ENCODE measurements at regions not wholly inside any gene's neighbourhood (a gene's known extent, or its start where the extent isn't known, plus 50 kb on each side); places are given as distances from the start of the nearest gene placed in this dataset.

DNA sequence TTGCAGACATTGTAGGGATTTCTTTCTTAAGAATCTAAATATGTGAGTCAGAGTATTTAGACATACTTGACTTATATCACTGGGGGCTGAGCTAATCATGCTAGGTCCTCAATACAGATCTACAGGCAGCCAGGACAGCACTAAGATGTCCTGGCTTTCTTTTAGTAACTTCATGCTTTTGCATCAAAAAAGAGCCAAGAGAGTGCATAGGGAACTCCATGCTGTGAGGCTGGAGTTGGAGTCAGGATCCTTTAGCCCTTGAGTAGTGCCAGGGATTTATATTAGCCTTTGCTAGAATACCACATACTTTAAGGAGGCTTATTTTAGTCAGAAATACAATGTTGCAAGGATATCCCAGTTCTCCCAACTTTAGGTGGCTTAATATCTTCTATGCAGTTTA, 289.7 kb downstream of the CCDC85A start:
- Histone ChIP-seq H3K36me3 (no peaks in the 10 kb centered on the region), H3K4me3 (no peak overlapping the region), H3K27me3 (no peaks in the 10 kb centered on the region), H3K27ac (no peak overlapping the region), H3K9me3 (no peaks in the 10 kb centered on the region), H3K4me1 (no peaks in the 10 kb centered on the region)
- intact Hi-C loops (cut with DNase I; ENCODE audit: low total_unique reads): no loop called here
- no peak for TF ChIP-seq CTCF (IDR thresholded peaks at IDR 0.05)
- DNase-seq: no peak

DNA sequence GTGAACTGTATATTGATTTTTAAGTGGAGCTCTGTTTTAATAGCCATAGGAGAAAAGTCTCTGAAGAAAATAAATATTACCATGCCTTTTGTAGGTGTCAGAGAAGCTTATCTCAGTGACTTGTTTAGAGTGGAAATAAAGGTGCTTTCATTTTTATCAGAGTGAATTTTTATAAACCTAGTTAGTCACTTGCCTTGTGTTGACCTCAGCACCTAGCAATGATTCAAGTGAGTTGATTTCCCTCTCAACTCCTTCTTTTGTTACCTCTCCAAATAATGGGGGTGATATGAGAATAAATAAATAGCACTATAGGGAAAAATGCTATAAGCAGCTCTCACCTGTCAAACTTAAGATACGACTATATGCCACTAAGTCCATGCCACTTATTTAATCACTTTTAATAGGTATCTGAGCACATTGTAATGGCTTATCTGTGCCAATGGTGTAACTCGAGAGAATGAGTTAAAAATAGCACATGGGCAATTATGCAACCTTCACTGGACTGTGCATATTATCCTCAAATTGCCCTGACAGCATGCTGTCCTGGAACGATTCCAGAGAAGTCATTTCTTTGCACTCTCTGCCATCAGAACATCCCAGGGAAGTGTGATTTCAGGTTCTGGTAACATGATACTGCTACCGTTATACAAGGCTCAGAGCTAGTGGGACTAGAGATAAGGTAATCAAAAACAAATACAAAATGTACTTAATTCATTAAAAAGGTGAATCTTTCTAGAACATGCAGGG, 290.8 kb downstream of the CCDC85A start:
- no peak for TF ChIP-seq CTCF (IDR thresholded peaks at IDR 0.05)
- intact Hi-C loops (cut with DNase I; ENCODE audit: low total_unique reads): no loop called here
- no peak overlapping the region for H3K4me3 ChIP-seq
- H3K27ac ChIP-seq: no peak overlapping the region
- no peak for DNase-seq
- no peaks in the 10 kb centered on the region for H3K4me1 ChIP-seq
- no peaks in the 10 kb centered on the region for H3K36me3 ChIP-seq
- H3K9me3 ChIP-seq: no peaks in the 10 kb centered on the region
- H3K27me3 ChIP-seq: no peaks in the 10 kb centered on the region

DNA sequence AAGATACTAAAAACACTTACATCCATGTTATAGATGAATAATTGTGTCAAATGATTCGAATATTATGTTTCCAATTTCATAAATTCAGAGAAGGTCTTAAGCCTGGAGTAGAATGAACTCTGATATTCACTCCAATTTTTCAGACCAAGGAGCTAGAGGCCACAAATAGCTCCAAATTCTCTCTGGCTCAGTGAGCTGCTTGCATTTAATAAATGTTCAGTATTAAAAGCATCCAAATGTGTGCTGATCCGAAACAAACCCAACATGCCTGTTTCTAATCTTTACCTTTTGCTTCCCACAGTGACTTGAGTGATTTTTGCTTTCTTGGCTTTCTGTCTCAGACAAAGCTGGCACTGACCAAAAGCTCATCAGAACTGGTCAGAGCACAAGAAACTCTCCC, 291.4 kb downstream of the CCDC85A start:
- no peak for DNase-seq

DNA sequence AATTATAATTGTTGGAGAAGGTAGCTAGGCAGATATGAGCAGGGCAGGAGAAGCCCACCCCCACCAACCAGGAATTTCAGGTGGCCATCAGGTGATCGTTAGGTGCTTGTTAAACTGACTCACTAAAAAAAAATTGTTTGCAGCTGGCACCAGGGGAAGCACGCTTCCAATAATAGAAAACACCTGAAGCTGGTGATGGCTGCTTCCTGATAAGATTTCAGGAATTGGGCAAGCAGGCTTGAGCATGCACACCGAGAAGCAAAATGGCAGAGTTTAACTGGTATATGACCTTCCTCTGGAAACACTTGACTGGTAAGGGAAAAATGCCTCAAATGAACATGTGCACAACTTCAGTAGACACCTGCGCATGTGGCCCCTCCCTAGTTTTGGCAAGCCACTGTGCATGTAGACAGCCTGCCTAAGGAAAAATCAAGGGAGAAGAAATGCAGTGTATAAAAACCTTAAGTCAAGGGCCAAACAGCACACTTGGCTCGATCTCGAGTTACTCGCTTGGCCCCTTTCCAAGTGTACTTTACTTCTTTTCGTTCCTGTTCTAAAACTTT, 292.8 kb downstream of the CCDC85A start:
- TF ChIP-seq CTCF (IDR thresholded peaks at IDR 0.05): no peak
- H3K27me3 ChIP-seq: no peaks in the 10 kb centered on the region
- DNase-seq: no peak
- H3K4me3 ChIP-seq: no peak overlapping the region
- no peaks in the 10 kb centered on the region for H3K4me1 ChIP-seq
- no peaks in the 10 kb centered on the region for H3K36me3 ChIP-seq
- H3K27ac ChIP-seq: no peak overlapping the region
- intact Hi-C loops (cut with DNase I; ENCODE audit: low total_unique reads): no loop called here
- no peaks in the 10 kb centered on the region for H3K9me3 ChIP-seq

More for the DNA sequence above, 291.4 kb downstream of the CCDC85A start:
- Histone ChIP-seq H3K36me3 (no peaks in the 10 kb centered on the region), H3K4me1 (no peaks in the 10 kb centered on the region), H3K4me3 (no peak overlapping the region), H3K9me3 (no peaks in the 10 kb centered on the region), H3K27me3 (no peaks in the 10 kb centered on the region), H3K27ac (no peak overlapping the region)
- TF ChIP-seq CTCF (IDR thresholded peaks at IDR 0.05): no peak
- intact Hi-C loops (cut with DNase I; ENCODE audit: low total_unique reads): no loop called here

GRCh38 chr2:56478027-56478426, 294.2 kb downstream of the CCDC85A start:
- Histone ChIP-seq H3K27me3 (no peaks in the 10 kb centered on the region), H3K27ac (no peak overlapping the region), H3K9me3 (no peaks in the 10 kb centered on the region), H3K4me1 (no peaks in the 10 kb centered on the region), H3K4me3 (no peak overlapping the region), H3K36me3 (no peaks in the 10 kb centered on the region)
- DNase-seq: no peak
- no peak for TF ChIP-seq CTCF (IDR thresholded peaks at IDR 0.05)
- intact Hi-C loops (cut with DNase I; ENCODE audit: low total_unique reads): no loop called here

Measured in tibial artery (tissue), 4 donors.